Trophoblast cell (in vitro differentiated cells and primary cell): ENCODE measurements at regions not wholly inside any gene's neighbourhood (a gene's known extent, or its start where the extent isn't known, plus 50 kb on each side); places are given as distances from the start of the nearest gene placed in this dataset.
"Not testable (repeated sequence)": the region's sequence is repeated elsewhere in the genome, so short reads cannot be mapped to it uniquely, and the experiment has no call there.

Source experiments
- DNase-seq, 2 donors: peaks; one replicate each; pipeline ENCODE4 v3.0.0-alpha.2; 2016
- H2AFZ ChIP-seq: 2 replicates; pipeline ENCODE4 v1.6.1; 2013; ENCODE audit warnings: low read length, moderate library complexity, mild to moderate bottlenecking; ENCODE audit not compliant: insufficient read depth, poor library complexity
- H2AK5ac ChIP-seq: 2 replicates; pipeline ENCODE4 v1.6.1; 2013; ENCODE audit warnings: mild to moderate bottlenecking, low read length
- H2BK120ac ChIP-seq: 2 replicates; pipeline ENCODE4 v1.6.1; 2013; ENCODE audit warnings: low read length, mild to moderate bottlenecking, moderate library complexity; ENCODE audit not compliant: insufficient read depth, poor library complexity
- H2BK12ac ChIP-seq: 2 replicates; pipeline ENCODE4 v1.6.1; 2013; ENCODE audit warnings: mild to moderate bottlenecking, low read length, moderate library complexity
- H2BK5ac ChIP-seq: 2 replicates; pipeline ENCODE4 v1.6.1; 2013; ENCODE audit warnings: low read length, low read depth, moderate library complexity, mild to moderate bottlenecking; ENCODE audit not compliant: poor library complexity
- H3K14ac ChIP-seq: 2 replicates; pipeline ENCODE4 v1.6.1; 2013; ENCODE audit warnings: mild to moderate bottlenecking, low read length
- H3K18ac ChIP-seq: 2 replicates; pipeline ENCODE4 v1.6.1; 2013; ENCODE audit warnings: mild to moderate bottlenecking, low read length
- H3K23ac ChIP-seq: 2 replicates; pipeline ENCODE4 v1.6.1; 2013; ENCODE audit warnings: low read length
- H3K27ac ChIP-seq: 2 replicates; pipeline ENCODE4 v1.5.1; 2013; ENCODE audit warnings: low read depth, mild to moderate bottlenecking, inconsistent platforms, low read length, moderate library complexity
- H3K27me3 ChIP-seq: 2 replicates; pipeline ENCODE4 v1.6.1; 2013; ENCODE audit warnings: inconsistent platforms, mild to moderate bottlenecking, low read length, moderate library complexity; ENCODE audit not compliant: insufficient read depth
- H3K36me3 ChIP-seq, 2 experiments: 1 replicate in 1 of 2; 2 replicates in 1 of 2; pipeline ENCODE4 v1.6.1; 2013; ENCODE audit warnings: low read length in 2 of 2, mild to moderate bottlenecking in 2 of 2, moderate library complexity in 1 of 2; ENCODE audit not compliant: insufficient read depth in 2 of 2, control insufficient read depth in 1 of 2
- H3K4ac ChIP-seq: 2 replicates; pipeline ENCODE4 v1.6.1; 2013; ENCODE audit warnings: low read depth, mild to moderate bottlenecking, low read length, moderate library complexity
- H3K4me1 ChIP-seq, 2 experiments: 1 replicate in 1 of 2; 2 replicates in 1 of 2; pipeline ENCODE4 v1.6.1; 2013; ENCODE audit warnings: low read length in 2 of 2, mild to moderate bottlenecking in 2 of 2, moderate library complexity in 1 of 2; ENCODE audit not compliant: insufficient read depth in 2 of 2, control insufficient read depth in 1 of 2
- H3K4me2 ChIP-seq: 2 replicates; pipeline ENCODE4 v1.6.1; 2013; ENCODE audit warnings: inconsistent platforms, mild to moderate bottlenecking, low read length, moderate library complexity
- H3K4me3 ChIP-seq: 2 replicates; pipeline ENCODE4 v1.5.1; 2013; ENCODE audit warnings: mild to moderate bottlenecking, low read depth, low read length, inconsistent platforms
- H3K79me1 ChIP-seq: one replicate; pipeline ENCODE4 v1.6.1; 2013; ENCODE audit warnings: low read length
- H3K79me2 ChIP-seq: 2 replicates; pipeline ENCODE4 v1.6.1; 2013; ENCODE audit warnings: low read length, mild to moderate bottlenecking; ENCODE audit not compliant: control insufficient read depth, insufficient read depth, poor library complexity
- H3K9ac ChIP-seq: 2 replicates; pipeline ENCODE4 v1.6.1; 2013; ENCODE audit warnings: mild to moderate bottlenecking, low read length
- H3K9me3 ChIP-seq: 2 replicates; pipeline ENCODE4 v1.6.1; 2013; ENCODE audit warnings: low read depth, mild to moderate bottlenecking, control low read depth, inconsistent platforms, low read length; ENCODE audit not compliant: insufficient read depth
- H4K12ac ChIP-seq: 2 replicates; pipeline ENCODE4 v1.6.1; 2013; ENCODE audit warnings: low read depth, mild to moderate bottlenecking, low read length, moderate library complexity
- H4K8ac ChIP-seq: 2 replicates; pipeline ENCODE4 v1.6.1; 2013; ENCODE audit warnings: low read depth, mild to moderate bottlenecking, low read length, moderate library complexity
- H4K91ac ChIP-seq: one replicate; pipeline ENCODE4 v1.6.1; 2013; ENCODE audit warnings: low read depth, mild to moderate bottlenecking, low read length, moderate library complexity
- WGBS: extraction: QIAGEN DNeasy Blood & Tissue Kit; methylation state at CpG from one replicate; pipeline ENCODE4 v1.1.7; 2013; ENCODE audit warnings: missing lambda C conversion rate; ENCODE audit not compliant: insufficient read length, insufficient coverage; ENCODE audit errors: extremely low coverage; 5-methylcytosine and 5-hydroxymethylcytosine counted together

- Histone ChIP-seq H3K14ac (no peak overlapping the region), H4K91ac (no peak overlapping the region), H2AFZ (no peak overlapping the region), H3K27ac (no peak overlapping the region), H2BK120ac (no peak overlapping the region), H3K23ac (no peak overlapping the region), H4K8ac (no peak overlapping the region), H2AK5ac (no peak overlapping the region), H3K36me3 (no peaks in the 10 kb centered on the region), H3K4me1 (no peaks in the 10 kb centered on the region), H2BK5ac (no peak overlapping the region), H3K79me2 (no peaks in the 10 kb centered on the region), H4K12ac (no peak overlapping the region), H3K18ac (no peak overlapping the region), H3K79me1 (no peaks in the 10 kb centered on the region), H2BK12ac (no peak overlapping the region), H3K9ac (no peak overlapping the region), H3K9me3 (no peaks in the 10 kb centered on the region), H3K4ac (no peak overlapping the region), H3K4me3 (no peak overlapping the region), H3K4me2 (no peak overlapping the region), H3K27me3 (no peaks in the 10 kb centered on the region)
- DNase-seq = no peak
- WGBS = no CpG with 5 or more reads among the region's 3 CpGs
Measured at GRCh38 chr14:78007160-78007559, 163.0 kb upstream of the NRXN3 start.

DNA sequence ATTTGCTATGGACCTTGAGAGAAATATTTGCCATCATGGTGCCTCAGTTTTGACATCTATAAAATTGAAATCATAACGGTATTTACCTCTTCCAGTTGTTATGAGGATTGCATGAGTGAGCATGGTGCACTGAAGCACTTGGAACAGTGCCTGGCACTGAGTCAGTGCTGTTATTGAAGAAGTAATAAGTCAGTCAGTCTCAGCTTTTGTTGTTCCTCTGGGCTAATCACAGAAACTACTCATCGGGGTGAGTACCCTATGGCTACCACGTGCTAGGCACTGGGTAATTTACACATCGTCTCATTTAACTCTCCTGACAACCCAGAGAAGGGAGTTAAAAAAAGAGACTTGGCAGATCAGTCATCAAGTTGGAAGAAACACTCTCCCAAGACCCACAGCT is 159.5 kb upstream of the NRXN3 start:
- H3K18ac ChIP-seq = no peak overlapping the region
- no peaks in the 10 kb centered on the region for H3K4me1 ChIP-seq
- peaks cover 1% of the 10 kb centered on the region for H3K9me3 ChIP-seq
- no peaks in the 10 kb centered on the region for H3K79me1 ChIP-seq
- no peak overlapping the region for H3K27ac ChIP-seq
- H3K4ac ChIP-seq = no peak overlapping the region
- no peak overlapping the region for H4K91ac ChIP-seq
- H3K9ac ChIP-seq = no peak overlapping the region
- no peak overlapping the region for H4K8ac ChIP-seq
- no peaks in the 10 kb centered on the region for H3K79me2 ChIP-seq
- H3K14ac ChIP-seq = no peak overlapping the region
- no peak for DNase-seq
- H2BK120ac ChIP-seq = no peak overlapping the region
- no peak overlapping the region for H2BK12ac ChIP-seq
- no peak overlapping the region for H2AFZ ChIP-seq
- no peaks in the 10 kb centered on the region for H3K27me3 ChIP-seq
- H2BK5ac ChIP-seq = no peak overlapping the region
- no peak overlapping the region for H4K12ac ChIP-seq
- no peaks in the 10 kb centered on the region for H3K36me3 ChIP-seq
- H3K4me3 ChIP-seq = no peak overlapping the region
- H2AK5ac ChIP-seq = no peak overlapping the region
- WGBS = no CpG with 5 or more reads among the region's 4 CpGs
- no peak overlapping the region for H3K23ac ChIP-seq
- H3K4me2 ChIP-seq = no peak overlapping the region

- not testable (repeated sequence) for H3K23ac ChIP-seq, H2BK5ac ChIP-seq, H3K27me3 ChIP-seq, H3K4me2 ChIP-seq, H4K12ac ChIP-seq, H2BK12ac ChIP-seq, H3K36me3 ChIP-seq, H3K27ac ChIP-seq, H2AK5ac ChIP-seq, H3K14ac ChIP-seq, DNase-seq, H3K9me3 ChIP-seq, H3K18ac ChIP-seq, H3K9ac ChIP-seq, H3K4me3 ChIP-seq, H3K79me2 ChIP-seq, H3K79me1 ChIP-seq, H2BK120ac ChIP-seq, H4K91ac ChIP-seq, H3K4me1 ChIP-seq, H2AFZ ChIP-seq, H3K4ac ChIP-seq, H4K8ac ChIP-seq
- no CpG with 5 or more reads among the region's 22 CpGs for WGBS
Measured at GRCh38 chr14:78013911-78014310, 156.3 kb upstream of the NRXN3 start.

DNA sequence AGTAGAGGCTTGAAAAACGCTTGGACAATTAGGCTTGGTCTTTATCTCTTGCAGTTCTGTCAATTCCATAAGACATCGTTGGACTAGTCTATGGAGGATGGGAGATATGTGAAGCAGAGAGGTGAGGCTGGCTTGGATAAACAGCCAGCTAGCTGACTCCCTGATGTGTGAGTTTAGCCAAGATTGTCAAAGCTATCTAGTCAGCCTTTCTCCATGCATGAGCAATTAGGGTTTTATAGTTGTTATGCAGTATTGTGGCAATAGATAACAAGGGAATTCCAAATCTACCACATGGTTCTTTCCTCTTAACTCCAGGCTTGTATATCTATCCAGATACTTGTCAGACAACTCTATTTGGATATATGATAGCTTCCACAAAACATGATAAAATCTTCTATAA is 153.6 kb upstream of the NRXN3 start:
- no peak overlapping the region for H2BK5ac ChIP-seq
- H3K4me1 ChIP-seq = no peaks in the 10 kb centered on the region
- H3K79me1 ChIP-seq = no peaks in the 10 kb centered on the region
- no peak overlapping the region for H3K4me2 ChIP-seq
- no peak overlapping the region for H2BK120ac ChIP-seq
- no peaks in the 10 kb centered on the region for H3K27me3 ChIP-seq
- H2AFZ ChIP-seq = no peak overlapping the region
- H3K79me2 ChIP-seq = no peaks in the 10 kb centered on the region
- no peak overlapping the region for H4K12ac ChIP-seq
- peaks cover 1% of the 10 kb centered on the region for H3K9me3 ChIP-seq
- no peak overlapping the region for H3K18ac ChIP-seq
- H2AK5ac ChIP-seq = no peak overlapping the region
- H3K36me3 ChIP-seq = no peaks in the 10 kb centered on the region
- no peak overlapping the region for H3K4ac ChIP-seq
- H3K4me3 ChIP-seq = no peak overlapping the region
- no CpG with 5 or more reads among the region's 2 CpGs for WGBS
- no peak overlapping the region for H4K8ac ChIP-seq
- H3K9ac ChIP-seq = no peak overlapping the region
- no peak for DNase-seq
- H3K27ac ChIP-seq = no peak overlapping the region
- no peak overlapping the region for H2BK12ac ChIP-seq
- H3K23ac ChIP-seq = no peak overlapping the region
- H3K14ac ChIP-seq = no peak overlapping the region
- no peak overlapping the region for H4K91ac ChIP-seq
